ENCODE measurements at regions not wholly inside any gene's neighbourhood (a gene's known extent, or its start where the extent isn't known, plus 50 kb on each side); places are given as distances from the start of the nearest gene placed in this dataset.

DNA sequence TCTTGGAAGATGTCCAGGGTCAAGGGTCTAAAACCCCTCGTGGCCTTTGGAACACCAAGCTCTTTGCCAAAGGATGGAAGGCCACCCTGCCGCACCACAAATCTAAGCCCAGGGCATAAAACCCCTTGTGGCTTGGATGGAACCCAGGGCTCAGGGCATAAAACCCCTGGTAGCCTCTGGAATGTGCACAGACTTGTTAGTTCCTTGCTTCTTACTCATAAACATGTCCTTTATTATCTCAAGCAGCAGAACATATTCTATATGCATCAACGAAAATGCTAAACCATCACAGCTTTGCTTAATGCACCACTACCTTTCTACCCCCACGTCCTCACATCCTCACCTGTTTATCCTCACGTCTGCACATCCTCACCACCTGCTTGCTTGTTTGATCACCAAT is 998.0 kb downstream of the DSC3 start:
- POLR2A ChIA-PET, result no interaction called here
- CTCF ChIA-PET, result no interaction called here
- TF ChIP-seq ZNF843 (tag by site-specific recombination; IDR thresholded peaks at IDR 0.05), result no peak
- no peak for TF ChIP-seq ZNF366 (tag by site-specific recombination; conservative IDR thresholded peaks at IDR 0.05)
- no peak for TF ChIP-seq RBAK (tag by site-specific recombination; IDR thresholded peaks at IDR 0.05)
- TF ChIP-seq, protein P1, sequence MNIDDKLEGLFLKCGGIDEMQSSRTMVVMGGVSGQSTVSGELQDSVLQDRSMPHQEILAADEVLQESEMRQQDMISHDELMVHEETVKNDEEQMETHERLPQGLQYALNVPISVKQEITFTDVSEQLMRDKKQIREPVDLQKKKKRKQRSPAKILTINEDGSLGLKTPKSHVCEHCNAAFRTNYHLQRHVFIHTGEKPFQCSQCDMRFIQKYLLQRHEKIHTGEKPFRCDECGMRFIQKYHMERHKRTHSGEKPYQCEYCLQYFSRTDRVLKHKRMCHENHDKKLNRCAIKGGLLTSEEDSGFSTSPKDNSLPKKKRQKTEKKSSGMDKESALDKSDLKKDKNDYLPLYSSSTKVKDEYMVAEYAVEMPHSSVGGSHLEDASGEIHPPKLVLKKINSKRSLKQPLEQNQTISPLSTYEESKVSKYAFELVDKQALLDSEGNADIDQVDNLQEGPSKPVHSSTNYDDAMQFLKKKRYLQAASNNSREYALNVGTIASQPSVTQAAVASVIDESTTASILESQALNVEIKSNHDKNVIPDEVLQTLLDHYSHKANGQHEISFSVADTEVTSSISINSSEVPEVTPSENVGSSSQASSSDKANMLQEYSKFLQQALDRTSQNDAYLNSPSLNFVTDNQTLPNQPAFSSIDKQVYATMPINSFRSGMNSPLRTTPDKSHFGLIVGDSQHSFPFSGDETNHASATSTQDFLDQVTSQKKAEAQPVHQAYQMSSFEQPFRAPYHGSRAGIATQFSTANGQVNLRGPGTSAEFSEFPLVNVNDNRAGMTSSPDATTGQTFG (tag by site-specific recombination; IDR thresholded peaks at IDR 0.05; ENCODE audit: borderline replicate concordance), result no peak
- no peak for TF ChIP-seq ZNF561 (tag by site-specific recombination; IDR thresholded peaks at IDR 0.05; ENCODE audit: borderline replicate concordance)
- TF ChIP-seq, protein P2, sequence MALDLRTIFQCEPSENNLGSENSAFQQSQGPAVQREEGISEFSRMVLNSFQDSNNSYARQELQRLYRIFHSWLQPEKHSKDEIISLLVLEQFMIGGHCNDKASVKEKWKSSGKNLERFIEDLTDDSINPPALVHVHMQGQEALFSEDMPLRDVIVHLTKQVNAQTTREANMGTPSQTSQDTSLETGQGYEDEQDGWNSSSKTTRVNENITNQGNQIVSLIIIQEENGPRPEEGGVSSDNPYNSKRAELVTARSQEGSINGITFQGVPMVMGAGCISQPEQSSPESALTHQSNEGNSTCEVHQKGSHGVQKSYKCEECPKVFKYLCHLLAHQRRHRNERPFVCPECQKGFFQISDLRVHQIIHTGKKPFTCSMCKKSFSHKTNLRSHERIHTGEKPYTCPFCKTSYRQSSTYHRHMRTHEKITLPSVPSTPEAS (tag by site-specific recombination; IDR thresholded peaks at IDR 0.05), result no peak
- no peak for TF ChIP-seq ZNF423 (tag by site-specific recombination; IDR thresholded peaks at IDR 0.05)
- no peak for TF ChIP-seq ZSCAN16 (tag by site-specific recombination; IDR thresholded peaks at IDR 0.05)
- no peak for TF ChIP-seq ZFP37 (tag by site-specific recombination; IDR thresholded peaks at IDR 0.05)
- no peak for TF ChIP-seq MYNN (tag by site-specific recombination; IDR thresholded peaks at IDR 0.05; ENCODE audit: borderline replicate concordance)
- TF ChIP-seq ZNF623 (tag by site-specific recombination; IDR thresholded peaks at IDR 0.05), result no peak
- TF ChIP-seq ZNF621 (tag by site-specific recombination; IDR thresholded peaks at IDR 0.05), result no peak
- no peak for TF ChIP-seq ZNF223 (tag by site-specific recombination; IDR thresholded peaks at IDR 0.05)
- no peak for TF ChIP-seq ZNF658 (tag by site-specific recombination; IDR thresholded peaks at IDR 0.05)
- Histone ChIP-seq H3K27ac (ENCODE audit: extremely low read depth, low read depth, low read length) (no peak overlapping the region), H3K4me3 (ENCODE audit: low read depth, low read length) (no peak overlapping the region), H3K9me3 (ENCODE audit: control insufficient read depth, insufficient read depth, low read depth, low read length) (no peaks in the 10 kb centered on the region), H3K36me3 (ENCODE audit: control insufficient read depth in 2 of 2, insufficient read depth in 1 of 2, low read length in 2 of 2) (no peaks in the 10 kb centered on the region), H3K4me1 (ENCODE audit: control insufficient read depth, insufficient read depth, low read length) (no peaks in the 10 kb centered on the region)

DNA sequence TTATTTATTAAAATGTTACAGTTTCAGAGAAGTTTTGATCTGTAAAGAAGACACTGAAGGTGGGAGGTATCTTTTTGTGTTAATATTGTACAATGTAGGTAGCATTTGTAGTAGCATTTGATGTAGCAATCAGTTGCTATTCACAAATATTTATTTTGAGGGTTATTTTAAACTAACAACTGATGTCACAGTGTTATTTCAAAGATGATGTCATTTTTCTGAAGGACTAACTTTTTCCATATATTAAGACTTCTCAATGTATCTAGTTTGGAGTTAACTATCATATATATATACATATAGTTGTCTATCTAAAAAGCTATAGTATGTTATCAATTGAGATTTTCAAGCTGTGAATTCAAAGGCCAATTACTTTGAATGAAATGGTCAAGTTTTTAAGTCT is 1003.3 kb downstream of the DSC3 start:
- CTCF ChIA-PET, result no interaction called here
- POLR2A ChIA-PET, result interaction anchor here (0.6 kb wide), 1 partner anchor 73 kb away, joined by 3 read pairs; no protein-coding TSS in a partner anchor

More for the DNA sequence above, 1003.3 kb downstream of the DSC3 start:
- H3K36me3 ChIP-seq (ENCODE audit: control insufficient read depth in 2 of 2, insufficient read depth in 1 of 2, low read length in 2 of 2), result no peaks in the 10 kb centered on the region
- H3K4me1 ChIP-seq (ENCODE audit: control insufficient read depth, insufficient read depth, low read length), result no peaks in the 10 kb centered on the region
- no peak overlapping the region for H3K27ac ChIP-seq (ENCODE audit: extremely low read depth, low read depth, low read length)
- no peak overlapping the region for H3K4me3 ChIP-seq (ENCODE audit: low read depth, low read length)
- TF ChIP-seq AEBP2 (tag by site-specific recombination; IDR thresholded peaks at IDR 0.05; ENCODE audit: borderline replicate concordance), result no peak
- TF ChIP-seq, protein P3, sequence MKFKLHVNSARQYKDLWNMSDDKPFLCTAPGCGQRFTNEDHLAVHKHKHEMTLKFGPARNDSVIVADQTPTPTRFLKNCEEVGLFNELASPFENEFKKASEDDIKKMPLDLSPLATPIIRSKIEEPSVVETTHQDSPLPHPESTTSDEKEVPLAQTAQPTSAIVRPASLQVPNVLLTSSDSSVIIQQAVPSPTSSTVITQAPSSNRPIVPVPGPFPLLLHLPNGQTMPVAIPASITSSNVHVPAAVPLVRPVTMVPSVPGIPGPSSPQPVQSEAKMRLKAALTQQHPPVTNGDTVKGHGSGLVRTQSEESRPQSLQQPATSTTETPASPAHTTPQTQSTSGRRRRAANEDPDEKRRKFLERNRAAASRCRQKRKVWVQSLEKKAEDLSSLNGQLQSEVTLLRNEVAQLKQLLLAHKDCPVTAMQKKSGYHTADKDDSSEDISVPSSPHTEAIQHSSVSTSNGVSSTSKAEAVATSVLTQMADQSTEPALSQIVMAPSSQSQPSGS (tag by site-specific recombination; IDR thresholded peaks at IDR 0.05; ENCODE audit: low read depth), result peak; percentile 52
- H3K9me3 ChIP-seq (ENCODE audit: control insufficient read depth, insufficient read depth, low read depth, low read length), result no peaks in the 10 kb centered on the region
